Tibial nerve (tissue), 4 donors: ENCODE measurements at regions not wholly inside any gene's neighbourhood (a gene's known extent, or its start where the extent isn't known, plus 50 kb on each side); places are given as distances from the start of the nearest gene placed in this dataset.
"Not testable (repeated sequence)": the region's sequence is repeated elsewhere in the genome, so short reads cannot be mapped to it uniquely, and the experiment has no call there.

Experiments used
- CTCF ChIP-seq, 5 experiments: fragments of 200-600 bp in 3 of 5; fragments of 450-650 bp in 2 of 5; sonication (generic) in 3 of 5; IDR thresholded peaks; one replicate each; pipeline ENCODE4 v1.5.1; 2016 to 2019; ENCODE audit warnings: antibody characterized with exemption in 5 of 5, mild to moderate bottlenecking in 3 of 5, moderate library complexity in 2 of 5
- EP300 ChIP-seq, 2 donors: sonication (generic); formaldehyde crosslinking; IDR thresholded peaks; one replicate each; pipeline ENCODE4 v1.6.1; 2017; ENCODE audit warnings: antibody characterized with exemption in 2 of 2, mild to moderate bottlenecking in 1 of 2

DNA sequence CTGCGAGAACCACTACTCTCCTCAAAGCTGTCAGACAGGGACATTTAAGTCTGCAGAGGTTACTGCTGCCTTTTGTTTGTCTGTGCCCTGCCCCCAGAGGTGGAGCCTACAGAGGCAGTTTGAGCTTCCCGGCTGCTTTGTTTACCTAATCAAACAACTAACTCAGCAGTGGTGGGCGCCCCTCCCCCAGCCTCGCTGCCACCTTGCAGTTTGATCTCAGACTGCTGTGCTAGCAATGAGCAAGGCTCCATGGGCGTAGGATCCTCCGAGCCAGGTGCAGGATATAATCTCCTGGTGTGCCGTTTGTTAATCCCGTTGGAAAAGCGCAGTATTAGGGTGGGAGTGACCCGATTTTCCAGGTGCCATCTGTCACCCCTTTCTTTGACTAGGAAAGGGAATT, 147.7 kb upstream of the MRPS22 start:
- not testable (repeated sequence) for TF ChIP-seq CTCF, EP300 (IDR thresholded peaks at IDR 0.05)
